BJ (cell line): ENCODE measurements at regions not wholly inside any gene's neighbourhood (a gene's known extent, or its start where the extent isn't known, plus 50 kb on each side); places are given as distances from the start of the nearest gene placed in this dataset.
"Not testable (repeated sequence)": the region's sequence is repeated elsewhere in the genome, so short reads cannot be mapped to it uniquely, and the experiment has no call there.

ENCODE experiments used
- CTCF ChIA-PET: fragments of 350-600 bp; formaldehyde crosslinking; extraction: SDS; loops from one replicate; lab custom pipeline; 2021; ENCODE audit warnings: antibody characterized with exemption, inconsistent platforms; lab: Yijun Ruan, JAX
- POLR2A ChIA-PET: fragments of 300-600 bp; sonication (Branson Sonifier 250); formaldehyde crosslinking; extraction: SDS; loops from one replicate; lab custom pipeline; 2021; ENCODE audit warnings: antibody characterized with exemption; lab: Charles Lee
- DNase-seq: peaks from one replicate; pipeline ENCODE4 v3.0.0-alpha.2; 2011; ENCODE audit warnings: low read depth
- H3K27me3 ChIP-seq: 2 replicates; pipeline ENCODE4 v1.6.0; 2011; ENCODE audit warnings: low read length; ENCODE audit not compliant: control insufficient read depth, insufficient read depth
- H3K36me3 ChIP-seq: 2 replicates; pipeline ENCODE4 v1.5.1; 2011; ENCODE audit warnings: low read length; ENCODE audit not compliant: control insufficient read depth, insufficient read depth
- H3K4me3 ChIP-seq: 2 replicates; pipeline ENCODE4 v1.5.1; 2011; ENCODE audit warnings: low read depth, mild to moderate bottlenecking, control low read depth, low read length
- CTCF ChIP-seq: IDR thresholded peaks from 2 replicates; pipeline ENCODE4 v1.5.1; 2011; ENCODE audit warnings: low read depth, mild to moderate bottlenecking, control low read depth, inconsistent platforms, low read length, moderate library complexity; ENCODE audit not compliant: insufficient read depth

GRCh38 chr12:47610686-47611252, 95.1 kb downstream of the RPAP3 start:
- ChIA-PET CTCF (no interaction called here), POLR2A (no interaction called here)
- TF ChIP-seq CTCF = no peak
- Histone ChIP-seq H3K4me3 (no peak overlapping the region), H3K36me3 (no peaks in the 10 kb centered on the region), H3K27me3 (no peaks in the 10 kb centered on the region)
- DNase-seq = no peak

- no peak overlapping the region for H3K4me3 ChIP-seq
- TF ChIP-seq CTCF = no peak
- ChIA-PET CTCF (interaction anchor here (0.6 kb wide), 1 partner anchor 359 kb away, joined by 3 read pairs; no protein-coding TSS in a partner anchor), POLR2A (no interaction called here)
- DNase-seq = no peak
- no peaks in the 10 kb centered on the region for H3K27me3 ChIP-seq
- no peaks in the 10 kb centered on the region for H3K36me3 ChIP-seq
These were observed 96.0 kb downstream of the RPAP3 start for GRCh38 chr12:47609806-47610205.

GRCh38 chr12:47608671-47609070, 97.2 kb downstream of the RPAP3 start:
- CTCF ChIA-PET = interaction anchor here (1.2 kb wide), 1 partner anchor 28 kb away, joined by 3 read pairs; no protein-coding TSS in a partner anchor
- POLR2A ChIA-PET, H3K36me3 ChIP-seq, H3K27me3 ChIP-seq, H3K4me3 ChIP-seq, DNase-seq: not testable (repeated sequence)

GRCh38 chr12:47604221-47604873, 101.5 kb downstream of the RPAP3 start:
- no peak for DNase-seq
- Histone ChIP-seq H3K4me3 (no peak overlapping the region), H3K36me3 (no peaks in the 10 kb centered on the region), H3K27me3 (no peaks in the 10 kb centered on the region)
- no peak for TF ChIP-seq CTCF
- CTCF ChIA-PET = interaction anchor here (0.6 to 1.3 kb wide), 2 partner anchors 11 to 47 kb away, joined by 3 read pairs; no protein-coding TSS in a partner anchor
- POLR2A ChIA-PET = no interaction called here

GRCh38 chr12:47602949-47603558, 102.8 kb downstream of the RPAP3 start:
- Histone ChIP-seq H3K27me3 (no peaks in the 10 kb centered on the region), H3K36me3 (no peaks in the 10 kb centered on the region), H3K4me3 (no peak overlapping the region)
- no peak for DNase-seq
- TF ChIP-seq CTCF = no peak
- CTCF ChIA-PET = interaction anchor here (1.5 kb wide), 1 partner anchor 10 kb away, joined by 3 read pairs; no protein-coding TSS in a partner anchor
- POLR2A ChIA-PET = no interaction called here
